DMS153 treated with DMSO at 0.1 percent for 48 hours (cell line): ENCODE measurements at regions not wholly inside any gene's neighbourhood (a gene's known extent, or its start where the extent isn't known, plus 50 kb on each side); places are given as distances from the start of the nearest gene placed in this dataset.
"Not testable (repeated sequence)": the region's sequence is repeated elsewhere in the genome, so short reads cannot be mapped to it uniquely, and the experiment has no call there.

Source experiments
- DNase-seq: peaks from one replicate; lab custom pipeline; 2025; ENCODE audit not compliant: unreplicated experiment; lab: John Stamatoyannopoulos, UW

DNA sequence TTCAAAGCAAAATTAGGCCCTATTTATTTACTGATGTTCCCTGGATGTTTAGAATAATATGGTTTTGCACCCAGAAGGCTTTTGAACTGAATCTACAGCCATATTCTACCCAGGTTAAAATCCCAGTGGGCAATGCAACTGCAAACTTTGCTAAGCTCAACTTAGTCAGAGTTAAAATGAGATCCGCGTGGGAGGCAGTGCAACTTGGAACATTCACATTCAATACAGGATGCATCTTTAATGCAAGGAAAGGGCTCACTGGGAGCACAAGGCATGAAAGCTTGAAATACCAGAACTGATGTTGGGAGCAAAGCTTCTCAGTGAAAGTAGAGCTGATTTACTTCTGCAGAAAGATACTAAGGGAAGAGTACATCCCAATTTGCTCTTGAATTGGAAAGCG is 281.2 kb upstream of the DEFB112 start:
- no peak for DNase-seq

GRCh38 chr6:50333696-50334095 is 284.0 kb upstream of the DEFB112 start:
- no peak for DNase-seq

DNA sequence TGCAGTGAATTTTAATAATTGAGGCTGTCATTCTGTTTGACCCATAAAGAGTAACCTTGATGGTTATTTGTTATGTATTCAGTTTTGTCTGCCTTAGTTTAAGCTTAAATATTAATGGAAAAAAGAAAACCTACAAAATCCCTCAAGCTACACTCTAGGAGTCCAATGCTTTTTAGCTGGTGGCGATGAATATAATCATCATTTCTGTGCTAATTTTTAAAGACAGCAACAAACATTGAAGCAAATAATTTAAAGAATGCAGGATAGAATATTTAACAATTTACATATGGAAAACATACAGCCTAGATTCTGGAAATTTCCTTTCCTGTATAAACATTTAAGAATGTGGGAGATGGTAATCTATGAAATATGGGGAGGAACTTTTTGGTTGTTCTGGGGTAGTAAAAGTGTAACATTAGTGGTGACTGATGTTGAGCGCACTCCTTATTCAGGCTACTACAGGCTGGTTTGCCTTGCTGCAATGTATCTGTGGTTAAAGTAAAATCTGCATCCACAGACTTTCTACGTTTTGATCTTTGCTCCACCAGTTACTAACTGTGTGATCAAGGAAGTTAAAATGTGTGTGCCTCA is 287.9 kb upstream of the DEFB112 start:
- no peak for DNase-seq

GRCh38 chr6:50353603-50354002 is 303.9 kb upstream of the DEFB112 start:
- DNase-seq: no peak

GRCh38 chr6:50358113-50358512 is 308.4 kb upstream of the DEFB112 start:
- no peak for DNase-seq

DNA sequence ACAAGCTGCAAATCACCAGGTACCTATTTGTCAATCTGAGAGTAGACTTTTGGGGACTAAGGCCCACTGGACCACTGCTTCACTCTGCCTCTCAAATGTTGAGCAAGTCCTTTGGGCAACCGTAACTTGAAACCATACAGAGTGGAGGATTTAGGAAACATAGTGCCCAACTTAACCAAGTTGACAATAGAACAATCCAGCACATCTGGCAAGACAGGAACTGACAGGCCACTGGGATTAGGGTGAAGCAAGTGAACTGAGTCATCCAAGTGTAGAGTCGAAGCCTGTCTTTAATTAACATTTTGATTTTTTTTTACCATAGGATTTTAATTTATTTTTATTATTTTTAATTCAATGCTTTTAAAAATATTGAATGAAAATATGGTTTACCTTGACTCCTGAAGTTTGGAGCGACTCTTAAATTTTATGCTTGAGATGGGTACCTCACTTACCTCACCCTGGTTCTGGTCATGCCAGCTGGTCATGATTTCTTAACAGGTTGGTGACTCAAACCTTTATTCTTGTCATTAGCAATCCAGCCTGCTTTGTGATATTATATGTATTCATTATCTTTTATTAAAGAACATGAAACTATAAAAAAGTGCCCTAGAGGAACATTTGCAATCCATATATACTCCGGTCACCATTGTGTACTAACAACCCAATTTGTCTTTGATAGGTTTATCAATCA is 312.1 kb upstream of the DEFB112 start:
- no peak for DNase-seq

GRCh38 chr6:50362706-50363105 is 313.0 kb upstream of the DEFB112 start:
- DNase-seq: no peak

DNA sequence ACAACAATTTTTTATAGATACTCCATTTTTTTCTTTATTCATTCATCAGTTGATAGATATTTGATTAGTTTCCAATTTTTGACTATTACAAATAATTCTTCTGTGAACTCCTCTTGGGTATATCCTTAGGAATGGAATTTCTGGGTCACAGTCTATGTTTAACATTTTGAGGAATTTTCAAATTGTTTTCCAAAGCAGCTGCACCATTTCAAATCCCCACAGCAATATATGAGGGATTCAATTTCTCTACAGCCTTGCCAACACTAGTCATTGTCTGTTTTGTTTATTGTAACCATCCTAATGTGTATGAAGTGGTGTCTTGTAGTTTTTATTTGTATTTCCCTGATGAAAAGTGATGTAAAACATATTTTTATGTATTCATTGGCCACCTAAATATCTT is 320.3 kb upstream of the DEFB112 start:
- no peak for DNase-seq

- no peak for DNase-seq
Observed at GRCh38 chr6:50380406-50381098, 330.8 kb upstream of the DEFB112 start.

GRCh38 chr6:50381099-50381415 is 331.3 kb upstream of the DEFB112 start:
- DNase-seq: no peak

GRCh38 chr6:50390416-50390815 is 322.9 kb upstream of the TFAP2D start:
- no peak for DNase-seq

- not testable (repeated sequence) for DNase-seq
Observed at GRCh38 chr6:50394139-50394538, 319.2 kb upstream of the TFAP2D start.

- no peak for DNase-seq
Observed at GRCh38 chr6:50404643-50405042, 308.7 kb upstream of the TFAP2D start.

DNA sequence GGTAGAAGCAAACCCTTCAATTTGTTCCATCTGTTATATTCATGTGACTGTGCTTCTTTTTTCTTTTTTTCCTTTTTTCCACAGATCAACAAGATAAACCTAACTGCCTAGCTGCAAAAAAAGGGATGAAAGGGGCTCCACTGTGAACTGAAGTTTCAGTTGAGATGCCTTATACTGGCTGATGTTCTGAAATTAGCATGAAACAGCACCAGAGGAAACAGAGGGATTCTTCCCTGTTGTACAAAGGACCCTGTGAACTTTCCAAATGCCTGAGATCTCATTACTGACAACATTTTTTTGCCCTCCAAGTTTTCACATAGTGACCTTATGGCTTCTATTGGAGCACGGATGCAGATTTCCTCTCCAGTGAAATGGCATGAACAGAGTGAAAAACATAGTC is 302.7 kb upstream of the TFAP2D start:
- DNase-seq: no peak

GRCh38 chr6:50421041-50421440 is 292.3 kb upstream of the TFAP2D start:
- not testable (repeated sequence) for DNase-seq

DNA sequence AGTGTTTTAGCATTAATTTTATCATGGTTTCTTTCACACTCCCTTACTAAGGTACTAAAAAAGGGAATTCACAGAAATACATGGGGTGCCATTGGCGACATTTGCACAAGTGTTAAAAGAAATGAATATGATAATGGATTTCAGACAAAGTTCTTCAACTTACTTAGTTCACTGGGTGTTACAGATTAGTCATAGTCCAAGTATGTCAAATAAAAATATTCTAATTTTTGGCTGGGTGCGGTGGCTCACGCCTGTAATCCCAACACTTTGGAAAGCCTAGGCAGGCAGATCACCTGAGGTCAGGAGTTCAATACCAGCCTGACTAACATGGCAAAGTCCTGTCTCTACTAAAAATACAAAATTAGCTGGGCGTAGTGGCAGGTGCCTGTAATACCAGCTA is 286.1 kb upstream of the TFAP2D start:
- DNase-seq: no peak

GRCh38 chr6:50437901-50438300 is 275.4 kb upstream of the TFAP2D start:
- no peak for DNase-seq

- no peak for DNase-seq
Observed at GRCh38 chr6:50442531-50443040, 270.7 kb upstream of the TFAP2D start.

GRCh38 chr6:50443144-50443543 is 270.2 kb upstream of the TFAP2D start:
- no peak for DNase-seq

GRCh38 chr6:50449128-50449527 is 264.2 kb upstream of the TFAP2D start:
- DNase-seq: no peak

DNA sequence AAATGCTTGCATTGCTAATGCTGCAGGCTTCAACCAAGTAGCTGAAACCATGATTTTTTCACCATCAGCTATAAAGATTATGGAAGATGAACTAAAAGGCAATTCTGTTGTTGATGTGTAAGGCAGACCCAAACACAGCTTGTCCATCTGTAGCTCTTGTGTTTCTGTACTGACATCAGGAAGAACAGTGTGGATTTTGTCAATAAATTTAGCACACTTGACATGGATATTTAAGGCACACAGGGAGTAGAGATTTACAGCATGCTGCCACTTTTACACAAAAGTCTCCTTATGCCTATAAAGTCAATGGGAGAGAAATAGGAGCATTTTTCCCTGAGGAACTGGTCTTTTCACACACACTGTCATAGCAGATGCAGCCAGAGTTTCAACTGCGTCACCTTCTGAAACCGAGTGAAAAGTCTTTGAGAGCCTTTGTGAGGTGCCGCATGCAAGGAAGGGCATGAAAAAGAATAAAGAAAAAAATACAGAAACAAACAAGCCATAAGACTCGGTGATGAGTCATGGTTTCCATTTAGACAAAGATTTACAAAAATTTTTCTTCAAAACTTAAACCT is 261.4 kb upstream of the TFAP2D start:
- DNase-seq: no peak

DNA sequence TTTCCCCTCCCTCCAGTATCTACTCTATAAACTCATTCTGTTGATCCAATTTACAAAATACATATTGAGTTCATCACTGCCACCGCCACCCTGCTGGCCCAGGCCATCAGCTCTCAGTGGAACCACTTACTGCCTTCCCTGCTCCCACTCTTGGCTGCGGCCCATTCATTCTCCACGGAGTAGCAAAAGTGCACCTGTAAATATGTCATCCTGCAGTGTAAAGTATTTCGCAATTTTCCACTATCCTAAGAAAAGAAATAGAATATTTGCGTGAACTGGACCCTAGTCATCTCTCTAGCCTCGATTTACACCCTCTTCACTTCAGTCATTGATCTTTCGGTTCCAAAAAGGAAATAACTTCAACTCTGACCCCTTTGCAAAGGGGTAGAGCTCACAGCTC is 258.3 kb upstream of the TFAP2D start:
- no peak for DNase-seq
